GM19324 (cell line): ENCODE measurements at regions not wholly inside any gene's neighbourhood (a gene's known extent, or its start where the extent isn't known, plus 50 kb on each side); places are given as distances from the start of the nearest gene placed in this dataset.

Source experiments
- ATAC-seq: cut with Tn5 transposase; IDR thresholded peaks from one replicate; pipeline ENCODE4 v1.9.1; 2021; ENCODE audit warnings: mild to moderate bottlenecking, moderate library complexity; ENCODE audit not compliant: unreplicated experiment, low FRiP score

GRCh38 chr19:30228113-30228834, 143.9 kb upstream of the ZNF536 start:
- no peak for ATAC-seq

GRCh38 chr19:30228835-30229524, 143.2 kb upstream of the ZNF536 start:
- no peak for ATAC-seq

- no peak for ATAC-seq
These were observed 142.5 kb upstream of the ZNF536 start for GRCh38 chr19:30229525-30230174.

- no peak for ATAC-seq
These were observed 140.5 kb upstream of the ZNF536 start for GRCh38 chr19:30231408-30232318.

GRCh38 chr19:30233375-30233774, 138.8 kb upstream of the ZNF536 start:
- no peak for ATAC-seq

- no peak for ATAC-seq
These were observed 136.2 kb upstream of the ZNF536 start for GRCh38 chr19:30235946-30236345.

GRCh38 chr19:30236587-30236986, 135.6 kb upstream of the ZNF536 start:
- ATAC-seq: no peak

GRCh38 chr19:30237140-30237539, 135.0 kb upstream of the ZNF536 start:
- no peak for ATAC-seq

GRCh38 chr19:30240904-30241695, 131.1 kb upstream of the ZNF536 start:
- ATAC-seq: no peak

- ATAC-seq: no peak
These were observed 127.7 kb upstream of the ZNF536 start for GRCh38 chr19:30244533-30244932.

GRCh38 chr19:30245401-30246039, 126.7 kb upstream of the ZNF536 start:
- no peak for ATAC-seq

- ATAC-seq: no peak
These were observed 122.3 kb upstream of the ZNF536 start for GRCh38 chr19:30249911-30250310.

GRCh38 chr19:30252214-30252613, 120.0 kb upstream of the ZNF536 start:
- ATAC-seq: no peak

GRCh38 chr19:30253581-30253996, 118.6 kb upstream of the ZNF536 start:
- ATAC-seq: no peak

- ATAC-seq: no peak
These were observed 118.0 kb upstream of the ZNF536 start for GRCh38 chr19:30254158-30254557.

GRCh38 chr19:30254789-30255188, 117.4 kb upstream of the ZNF536 start:
- no peak for ATAC-seq

GRCh38 chr19:30255791-30256495, 116.2 kb upstream of the ZNF536 start:
- no peak for ATAC-seq

GRCh38 chr19:30256496-30256850, 115.7 kb upstream of the ZNF536 start:
- no peak for ATAC-seq
